GM19043 (cell line): ENCODE measurements at regions not wholly inside any gene's neighbourhood (a gene's known extent, or its start where the extent isn't known, plus 50 kb on each side); places are given as distances from the start of the nearest gene placed in this dataset.
"Not testable (repeated sequence)": the region's sequence is repeated elsewhere in the genome, so short reads cannot be mapped to it uniquely, and the experiment has no call there.

Experiments
- ATAC-seq: cut with Tn5 transposase; IDR thresholded peaks from one replicate; pipeline ENCODE4 v1.9.1; 2021; ENCODE audit warnings: low read depth; ENCODE audit not compliant: unreplicated experiment

DNA sequence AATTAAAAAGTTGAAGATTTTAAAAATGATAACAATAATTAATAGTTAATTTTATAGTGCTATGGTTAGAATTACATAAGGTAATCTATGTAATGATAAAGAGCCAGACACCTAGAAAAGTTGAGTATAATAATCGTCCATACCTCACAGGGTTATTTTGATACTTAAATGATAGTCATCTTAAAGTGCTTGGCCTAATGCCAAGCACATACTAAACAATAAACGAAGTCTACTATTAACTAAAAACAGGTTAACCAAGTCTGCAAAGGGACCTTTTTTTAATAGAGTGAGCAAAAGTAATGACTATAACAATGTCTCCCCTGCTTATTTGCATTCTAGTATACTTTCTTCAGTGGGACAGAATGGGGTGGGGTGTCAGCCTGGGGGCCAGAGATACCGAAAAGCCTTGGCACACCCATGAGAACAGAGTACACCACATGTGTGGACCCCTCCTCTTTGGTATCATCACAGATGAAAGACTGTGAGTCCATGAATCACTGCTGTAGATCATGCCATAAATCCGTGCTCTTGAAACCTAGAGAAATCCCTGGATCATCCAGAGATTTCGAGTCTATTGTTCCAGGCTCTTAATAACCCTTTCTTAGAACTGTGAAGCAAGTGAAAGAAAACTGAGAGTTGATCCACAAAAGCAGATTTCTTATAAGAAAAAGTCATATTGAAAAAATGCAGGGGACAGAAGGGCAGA, 249.5 kb downstream of the PRELID2 start:
- no peak for ATAC-seq

DNA sequence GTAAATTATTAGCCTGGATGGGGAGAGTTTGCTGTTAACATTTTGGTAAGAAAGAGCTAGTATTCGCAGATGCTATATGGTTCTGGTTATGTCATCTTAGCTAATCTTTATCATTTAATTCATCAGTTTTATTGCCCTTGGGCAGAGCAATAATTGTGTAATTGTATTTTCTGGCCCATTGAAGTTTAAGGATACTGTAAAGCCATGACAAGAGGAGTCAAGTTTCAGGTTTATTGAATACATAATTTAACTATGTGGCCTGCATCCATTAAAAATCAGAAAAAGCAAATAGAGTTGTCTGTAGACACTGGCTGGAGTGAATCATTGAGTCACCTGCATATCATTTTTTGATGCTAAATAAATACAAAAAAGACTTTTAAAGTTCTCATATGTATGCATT, 255.8 kb downstream of the PRELID2 start:
- ATAC-seq = no peak

DNA sequence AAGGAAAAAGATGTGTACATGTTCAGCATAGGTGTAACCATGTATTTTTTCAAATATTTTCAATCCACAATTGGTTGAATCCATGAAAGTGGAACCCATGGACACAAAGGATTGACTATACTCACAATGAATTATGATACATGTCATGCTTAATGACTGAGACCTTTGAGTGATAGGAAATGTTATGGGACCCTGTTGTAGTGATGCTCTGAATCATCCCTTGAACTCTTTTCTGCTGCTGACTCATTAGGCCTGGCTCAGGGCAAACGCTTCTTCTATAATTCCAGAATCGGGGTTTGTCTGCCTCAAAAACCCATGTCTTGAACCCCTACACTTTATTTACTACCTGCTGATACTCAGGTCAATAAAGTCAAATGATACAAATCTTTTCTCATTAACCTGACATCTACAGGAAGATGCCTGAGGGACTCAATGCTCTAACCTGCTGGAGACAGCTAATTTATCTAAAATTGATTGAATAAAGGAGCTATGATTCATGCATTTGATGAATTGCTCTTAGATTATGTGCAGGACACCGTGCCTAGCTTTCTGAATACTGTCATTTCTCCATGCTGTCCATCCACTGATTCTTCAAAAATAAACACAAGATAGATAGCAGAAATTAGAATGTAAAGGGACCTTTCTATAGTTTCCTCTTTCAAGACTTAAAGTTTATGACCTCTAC, 260.1 kb downstream of the PRELID2 start:
- ATAC-seq = no peak

DNA sequence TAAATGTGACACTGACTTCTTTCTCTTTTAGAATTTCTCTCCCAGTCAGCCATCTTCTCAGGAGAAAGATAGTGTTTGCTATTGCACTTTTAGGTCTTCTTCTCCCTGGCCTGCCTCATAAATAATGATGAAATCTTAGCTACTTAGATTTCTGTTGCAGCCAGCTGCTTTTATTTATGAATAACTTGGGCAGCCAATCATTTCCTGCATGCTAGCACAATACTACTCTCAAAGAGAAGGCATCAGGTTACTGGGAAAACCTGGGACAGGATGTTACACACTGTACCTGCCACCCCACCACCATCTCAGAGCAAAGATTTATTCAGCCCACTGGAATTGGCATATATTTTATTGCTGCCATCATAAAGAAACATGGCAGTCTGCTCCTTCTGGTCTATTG, 266.6 kb downstream of the PRELID2 start:
- ATAC-seq = no peak

DNA sequence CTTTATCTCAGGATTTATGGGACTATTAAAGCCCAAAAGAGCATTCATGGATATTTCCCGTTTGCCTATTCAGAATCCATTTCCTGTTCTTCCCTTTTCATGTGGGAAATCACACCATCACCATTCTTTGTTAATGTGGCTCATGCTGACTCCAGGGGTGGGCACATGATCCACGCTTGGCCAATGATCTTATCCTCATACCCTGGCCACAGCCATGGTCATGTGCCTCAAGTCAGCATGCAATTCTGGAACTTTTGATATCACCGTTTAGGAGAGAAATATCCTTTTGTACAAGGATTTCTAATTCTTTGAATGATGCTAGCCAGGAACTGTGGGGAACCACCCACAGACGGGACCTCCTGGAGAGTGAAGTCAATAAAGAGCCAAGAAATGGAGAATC, 272.2 kb downstream of the PRELID2 start:
- no peak for ATAC-seq

DNA sequence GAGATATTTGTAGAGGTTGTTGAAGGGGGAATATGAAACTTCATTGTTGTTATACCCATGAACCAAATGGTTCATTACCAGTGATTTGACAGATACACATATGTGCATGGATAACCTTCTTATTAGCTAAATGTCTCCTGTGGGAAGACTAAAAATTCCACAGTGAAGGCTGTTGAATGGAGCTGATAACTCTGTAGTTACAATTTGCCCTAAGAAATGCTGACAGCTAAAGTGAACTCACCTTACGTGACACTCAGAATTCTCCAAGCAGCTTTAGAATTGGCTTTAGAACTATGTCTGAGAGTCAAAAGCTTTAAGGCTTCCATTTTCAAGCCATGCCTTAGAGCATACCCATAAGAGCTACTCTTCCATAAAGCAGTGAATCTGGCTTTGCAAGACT, 276.9 kb downstream of the PRELID2 start:
- ATAC-seq = no peak

DNA sequence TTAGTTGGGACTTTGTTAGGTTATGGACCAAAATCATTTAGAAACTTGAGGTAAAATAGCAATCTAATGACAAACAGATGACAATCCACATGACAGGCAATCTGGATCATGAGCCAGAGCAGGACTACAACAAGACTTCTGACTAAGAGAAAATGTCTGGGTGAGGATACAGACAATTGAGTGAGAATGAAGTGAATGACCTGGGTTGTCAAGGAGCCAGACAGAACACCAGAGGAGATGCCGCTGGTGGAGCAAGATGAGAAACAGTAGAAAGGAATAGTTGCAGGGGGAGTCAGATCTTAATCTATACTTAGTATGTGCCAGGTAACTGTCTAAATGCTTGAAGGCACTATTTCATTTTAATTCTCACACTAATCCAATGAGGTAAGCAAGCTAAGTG, 277.8 kb downstream of the PRELID2 start:
- ATAC-seq = no peak

DNA sequence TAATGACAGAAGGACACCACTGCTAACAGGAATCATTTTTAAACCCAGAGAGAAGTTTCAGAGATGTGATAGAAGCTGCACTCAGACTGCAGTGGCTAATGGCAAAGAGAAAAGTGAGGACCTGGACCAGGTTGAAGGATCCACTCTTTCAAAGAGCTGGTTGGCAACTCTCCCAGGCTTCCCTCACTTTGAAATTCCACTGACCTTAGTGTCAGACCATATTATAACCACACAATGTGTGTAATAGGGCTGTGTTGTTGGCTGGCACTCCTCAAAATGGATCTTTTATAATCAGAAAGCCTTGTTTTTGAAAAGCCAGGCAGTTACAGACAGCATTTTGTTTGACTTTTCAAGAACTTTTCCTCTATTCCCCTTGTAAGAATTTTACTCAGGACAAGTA, 280.7 kb downstream of the PRELID2 start:
- no peak for ATAC-seq

DNA sequence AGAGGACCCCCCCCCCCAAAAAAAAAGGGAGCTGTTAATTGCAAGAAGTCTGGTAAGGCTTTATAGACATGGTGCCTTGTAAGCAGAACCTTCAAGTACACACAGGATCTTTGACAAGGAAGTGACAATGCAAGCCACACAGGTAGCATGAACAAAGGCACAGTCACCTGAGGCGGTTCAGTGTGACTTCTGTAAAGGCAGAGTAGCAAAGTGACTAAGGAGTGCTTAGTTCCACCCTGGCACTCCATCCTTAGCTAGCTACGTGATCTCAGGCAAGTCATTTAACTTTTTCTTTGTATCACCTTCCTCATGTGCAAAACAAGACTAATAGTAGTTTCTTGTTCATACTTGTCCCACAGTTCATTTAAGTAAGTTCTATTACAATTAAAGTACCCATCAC, 282.0 kb downstream of the PRELID2 start:
- ATAC-seq = no peak

DNA sequence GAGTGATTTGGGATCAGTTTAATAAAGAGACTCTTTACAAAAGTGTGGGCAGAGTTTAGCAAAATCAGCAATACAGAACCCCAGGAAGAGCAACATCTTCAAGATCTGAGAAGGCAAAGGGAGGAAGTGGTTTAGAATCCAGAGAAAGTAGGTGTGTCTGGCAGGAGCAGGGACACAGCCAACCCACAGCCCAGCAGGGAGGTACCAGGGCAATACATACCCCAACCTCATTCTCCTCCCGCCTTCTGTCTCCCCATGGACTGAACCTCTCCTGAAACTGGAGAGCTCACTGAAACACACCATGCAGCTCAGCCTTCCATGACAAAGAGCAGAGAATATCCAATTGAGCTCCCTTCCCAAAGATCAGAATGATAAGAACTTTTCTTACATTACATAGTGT, 283.4 kb downstream of the PRELID2 start:
- ATAC-seq = no peak

DNA sequence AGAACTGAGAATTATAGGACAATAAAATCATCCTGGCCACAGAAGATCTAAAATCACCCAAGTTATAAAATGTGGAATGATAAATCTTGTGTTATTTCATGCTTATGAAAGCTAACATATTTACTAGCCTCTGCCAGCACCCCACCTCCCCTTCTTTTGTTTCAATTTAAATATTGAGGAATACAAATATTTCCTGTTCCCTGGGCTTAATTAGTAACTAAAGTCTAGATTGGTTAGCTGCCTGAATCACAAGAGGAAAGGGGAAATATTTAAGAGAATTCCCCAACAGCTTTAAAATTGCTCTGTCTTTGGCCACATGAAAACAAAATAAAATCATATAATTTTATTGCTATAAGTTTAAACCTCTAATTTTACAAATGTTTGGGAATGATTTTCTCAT, 287.0 kb downstream of the PRELID2 start:
- no peak for ATAC-seq

DNA sequence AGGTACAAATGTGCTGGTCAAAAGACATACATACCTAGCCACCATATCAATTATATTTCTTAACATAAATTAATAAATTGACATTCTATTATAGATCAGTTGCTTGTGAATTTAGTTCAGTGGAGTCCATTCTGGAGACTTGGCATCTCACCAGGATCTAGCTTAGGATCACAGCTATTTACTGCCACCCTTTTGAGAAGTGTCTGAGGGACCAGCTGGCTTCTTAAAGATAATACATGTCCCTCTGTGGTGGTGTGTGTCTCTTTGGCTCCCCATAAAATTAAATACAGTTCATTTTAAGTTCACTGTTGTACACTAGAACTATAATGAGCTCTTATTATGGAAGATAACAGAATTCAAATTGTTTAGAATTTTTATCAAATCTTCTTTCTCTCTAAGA, 290.7 kb downstream of the PRELID2 start:
- no peak for ATAC-seq

DNA sequence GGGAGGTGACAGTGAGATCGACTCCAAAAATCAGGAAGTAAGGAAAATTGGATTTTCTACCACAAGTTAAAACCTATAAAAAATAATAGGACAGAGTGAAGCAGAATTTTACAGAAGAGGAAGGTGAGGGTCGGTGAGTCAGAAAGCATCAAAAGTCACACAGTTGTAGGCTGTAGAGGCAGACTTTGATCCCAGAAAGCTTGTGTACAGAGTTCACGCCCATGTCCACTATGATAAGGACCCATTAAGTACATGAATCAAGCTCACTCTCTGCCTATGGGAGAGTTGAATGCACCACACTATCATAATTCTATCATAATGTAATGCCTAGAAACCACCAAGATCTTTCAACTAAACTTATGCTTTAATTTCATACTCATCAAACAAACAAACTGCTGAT, 291.2 kb downstream of the PRELID2 start:
- no peak for ATAC-seq

DNA sequence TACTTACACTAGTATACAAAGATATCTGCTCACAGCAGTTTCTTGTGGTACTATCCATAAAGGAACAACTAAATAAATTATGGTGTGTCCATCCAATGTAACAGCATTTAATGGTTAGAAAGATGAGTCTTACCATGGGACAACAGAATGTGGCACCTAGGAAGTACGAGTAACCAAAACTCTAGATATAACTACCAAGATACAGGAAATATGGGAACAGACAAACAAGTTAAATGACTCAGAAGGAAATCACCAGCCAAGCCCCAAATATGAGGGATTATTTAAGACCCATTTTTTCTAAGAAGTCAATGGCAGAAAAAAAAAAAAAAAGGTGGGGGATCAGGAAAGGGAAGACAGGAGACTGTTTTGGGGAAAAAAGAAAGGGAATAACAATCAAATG, 294.8 kb downstream of the PRELID2 start:
- ATAC-seq = no peak

DNA sequence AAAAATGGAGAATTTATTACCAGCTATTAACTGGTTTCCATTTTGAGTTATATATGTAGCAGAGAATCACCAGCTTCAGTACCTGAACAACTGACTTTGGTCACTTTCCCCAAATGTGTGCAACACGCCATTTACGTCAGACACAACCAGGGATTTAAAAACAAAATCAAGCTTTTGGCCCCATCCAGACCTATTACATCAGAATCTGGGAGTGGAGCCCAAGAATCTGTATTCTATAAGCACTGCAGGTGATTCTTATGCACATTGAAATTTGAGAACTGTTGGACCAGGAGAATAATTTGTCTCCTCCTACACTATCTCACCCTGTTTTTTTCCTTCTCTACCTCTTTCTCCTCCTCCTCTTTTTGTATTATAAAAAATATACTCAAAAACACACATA, 295.9 kb downstream of the PRELID2 start:
- ATAC-seq = no peak

DNA sequence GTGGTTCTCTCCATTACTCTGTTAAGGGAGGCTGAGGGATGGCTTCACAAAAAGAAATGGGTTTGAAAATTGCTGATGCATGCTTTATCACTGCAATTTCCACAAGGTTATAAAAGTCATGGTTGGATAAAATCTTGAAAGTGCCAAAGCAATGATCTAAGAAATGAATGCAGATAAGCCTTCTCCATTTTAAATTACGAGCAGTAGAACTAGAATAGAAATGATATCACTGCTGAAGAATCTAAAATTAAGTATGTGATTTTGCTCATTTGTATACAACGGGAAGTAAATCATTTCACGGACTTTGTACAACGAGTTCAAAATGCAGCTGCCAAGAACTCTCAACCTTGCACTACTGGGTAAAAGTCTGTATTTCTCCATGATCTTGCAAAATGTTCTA, 299.0 kb downstream of the PRELID2 start:
- ATAC-seq = no peak

DNA sequence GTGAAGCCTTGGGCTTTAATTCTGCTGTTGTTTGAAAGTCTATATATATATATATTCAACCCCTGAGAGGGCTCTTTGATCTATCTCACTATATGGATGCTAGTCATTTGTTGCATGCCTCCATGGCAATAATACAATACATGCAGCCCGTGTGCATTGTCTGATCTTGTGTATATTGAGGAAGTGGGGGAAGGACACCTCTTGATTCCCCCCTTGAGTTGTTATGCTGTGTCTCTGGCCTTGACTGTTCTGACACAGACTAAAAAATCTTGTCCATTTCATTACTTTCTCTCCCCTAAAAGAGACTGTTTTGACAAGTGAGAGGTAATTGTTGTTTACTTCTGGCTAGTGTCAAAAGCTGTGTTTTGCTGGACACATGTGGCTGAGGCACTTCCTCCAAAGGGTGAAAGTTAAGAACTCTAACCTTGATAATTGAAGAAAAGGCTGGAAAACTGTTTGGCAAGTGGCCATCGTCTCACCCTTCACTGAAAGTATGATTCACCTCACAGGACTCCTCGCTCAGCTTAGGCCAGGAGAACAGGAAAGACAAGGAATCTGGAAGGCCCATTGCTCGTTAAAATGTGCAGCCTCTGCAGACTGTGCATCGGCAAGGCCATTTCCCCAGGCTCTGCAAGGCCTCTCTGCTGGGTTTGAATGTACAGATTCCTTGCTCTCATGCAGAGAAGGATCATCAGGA, 304.0 kb downstream of the PRELID2 start:
- no peak for ATAC-seq

DNA sequence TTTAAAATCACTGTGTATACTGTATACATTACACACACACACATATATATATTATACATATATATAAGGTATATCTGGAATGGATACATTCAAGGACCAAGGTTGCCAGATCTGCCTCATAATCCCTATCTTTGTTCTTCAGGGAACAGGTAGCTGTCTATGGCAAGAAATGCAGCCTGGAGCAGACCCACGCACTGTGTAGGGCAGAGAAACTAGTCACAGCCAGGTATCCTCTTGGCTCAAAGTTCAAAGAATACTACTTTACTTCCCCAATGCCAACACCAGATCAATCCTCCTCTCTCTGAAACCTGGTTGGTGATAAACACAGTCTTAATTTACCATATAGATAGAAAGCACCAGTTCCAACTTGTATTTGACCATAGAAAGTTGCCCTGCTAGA, 313.6 kb downstream of the PRELID2 start:
- no peak for ATAC-seq

DNA sequence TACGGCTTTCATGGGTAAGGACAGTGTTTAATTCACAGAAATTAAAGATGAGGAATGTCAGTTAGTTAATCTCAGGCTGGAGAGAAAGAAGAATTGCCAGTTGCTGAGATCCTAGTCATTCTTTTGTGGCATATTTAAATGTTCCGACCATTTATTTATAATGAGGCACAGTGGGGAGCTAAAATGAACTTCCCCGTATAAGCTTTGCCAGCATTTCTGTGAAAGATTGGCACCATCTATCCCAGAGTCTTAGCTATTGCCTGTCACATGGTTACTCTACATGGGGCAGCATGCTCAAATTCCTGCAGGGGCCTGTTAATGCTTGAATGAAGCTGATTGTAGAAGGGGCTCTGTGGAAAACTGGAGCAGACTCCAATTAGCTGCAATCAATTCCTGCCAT, 314.1 kb downstream of the PRELID2 start:
- ATAC-seq = no peak

DNA sequence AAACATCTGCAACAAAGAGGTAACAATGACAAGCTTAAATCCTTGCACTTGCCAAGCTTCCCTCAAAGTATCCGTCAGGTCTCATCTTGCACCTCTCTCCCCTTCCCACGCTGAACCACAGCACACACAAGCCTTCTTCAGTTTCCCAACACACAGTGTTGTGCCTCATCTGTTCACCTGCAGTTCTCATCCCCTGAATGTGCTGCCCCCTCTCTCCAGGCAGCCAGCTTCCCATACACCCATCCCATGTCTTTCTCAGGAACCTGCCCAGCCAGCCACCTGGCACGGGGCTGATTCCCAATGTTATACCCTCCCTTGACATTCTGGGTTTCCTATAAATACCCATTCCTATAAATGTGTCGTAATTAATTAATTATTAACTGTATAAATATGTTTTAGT, 314.8 kb downstream of the PRELID2 start:
- no peak for ATAC-seq

DNA sequence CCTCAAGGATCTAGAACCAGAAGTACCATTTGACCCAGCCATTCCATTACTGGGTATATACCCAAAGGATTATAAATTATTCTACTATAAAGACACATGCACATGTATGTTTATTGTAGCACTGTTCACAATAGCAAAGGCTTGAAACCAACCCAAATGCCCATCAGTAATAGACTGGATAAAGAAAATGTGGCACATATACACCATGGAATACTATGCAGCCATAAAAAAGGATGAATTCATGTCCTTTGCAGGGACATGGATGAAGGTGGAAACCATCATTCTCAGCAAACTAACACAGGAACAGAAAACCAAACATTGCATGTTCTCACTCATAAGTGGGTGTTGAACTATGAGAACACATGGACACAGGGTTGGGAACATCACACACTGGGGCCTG, 317.6 kb downstream of the PRELID2 start:
- not testable (repeated sequence) for ATAC-seq

DNA sequence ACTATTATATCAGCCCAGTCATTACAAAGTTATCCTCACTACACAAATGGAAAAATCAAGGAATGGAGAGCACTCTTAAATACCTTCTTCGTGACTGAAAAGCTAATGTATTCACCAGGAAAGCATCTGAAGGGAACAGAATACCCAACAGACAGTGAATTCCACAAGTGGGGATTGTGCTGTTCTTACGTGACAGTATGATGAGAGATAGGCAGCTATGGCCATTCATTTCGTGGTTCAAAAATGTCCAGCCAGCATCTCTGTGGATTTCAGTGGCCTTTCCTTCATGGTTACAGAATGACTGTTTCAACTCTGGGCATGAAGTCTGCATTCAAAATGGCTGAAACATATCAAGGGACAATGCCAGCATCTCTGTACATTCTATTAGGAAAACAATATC, 323.8 kb downstream of the PRELID2 start:
- ATAC-seq = no peak
